HEK293 (cell line): ENCODE measurements at regions not wholly inside any gene's neighbourhood (a gene's known extent, or its start where the extent isn't known, plus 50 kb on each side); places are given as distances from the start of the nearest gene placed in this dataset.

ENCODE experiments used
- ZBTB1 ChIP-seq: fragments of 450-650 bp; formaldehyde crosslinking; IDR thresholded peaks from 2 replicates; pipeline ENCODE4 v1.5.1; 2016; ENCODE audit warnings: missing biosample characterization, missing genetic modification characterization
- ZNF10 ChIP-seq: fragments of 450-650 bp; formaldehyde crosslinking; IDR thresholded peaks from 2 replicates; pipeline ENCODE4 v1.5.1; 2017; ENCODE audit warnings: missing biosample characterization, missing genetic modification characterization
- ZNF555 ChIP-seq: fragments of 450-650 bp; formaldehyde crosslinking; conservative IDR thresholded peaks from 2 replicates; pipeline ENCODE4 v1.5.1; 2017; ENCODE audit warnings: missing biosample characterization, mild to moderate bottlenecking, missing genetic modification characterization, inconsistent platforms
- ZSCAN16 ChIP-seq: fragments of 450-650 bp; formaldehyde crosslinking; IDR thresholded peaks from 2 replicates; pipeline ENCODE4 v1.5.1; 2016; ENCODE audit warnings: missing biosample characterization, missing genetic modification characterization

DNA sequence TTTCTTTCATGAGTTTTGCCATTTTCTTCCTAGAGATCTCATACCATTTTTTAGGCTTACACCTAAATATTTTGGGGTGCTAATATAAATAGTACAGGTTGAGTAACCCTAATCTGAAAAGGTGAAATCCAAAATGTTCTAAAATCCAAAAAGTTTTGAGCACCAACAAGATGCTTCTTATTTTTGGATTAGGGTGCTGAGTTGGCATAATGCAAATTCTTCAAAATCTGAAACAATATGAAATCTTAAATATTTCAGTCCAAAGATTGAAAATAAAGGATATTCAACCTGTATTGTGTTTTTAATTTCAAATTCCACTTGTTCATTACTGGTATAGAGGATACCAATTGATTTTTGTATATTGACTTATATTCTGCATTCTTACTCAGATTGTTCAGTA, 51.1 kb upstream of the KCNK2 start (continued):
- TF ChIP-seq ZNF10 (tag by site-specific recombination) (no peak), ZNF555 (tag by site-specific recombination) (no peak), ZSCAN16 (tag by site-specific recombination) (no peak), ZBTB1 (tag by site-specific recombination) (no peak)
- TF ChIP-seq, all 188 proteins: peak for 0
